Calu3 (cell line): ENCODE measurements at regions not wholly inside any gene's neighbourhood (a gene's known extent, or its start where the extent isn't known, plus 50 kb on each side); places are given as distances from the start of the nearest gene placed in this dataset.

Experiments used
- BruUV-seq: library from RNA; stranded (reverse); fragments of 400-500 nt; replicated peaks from 2 replicates; lab custom pipeline; 2021; lab: Mats Ljungman, UMichigan
- CTCF ChIA-PET: fragments of 300-600 bp; sonication (Branson Sonifier 250); formaldehyde crosslinking; loops from one replicate; lab custom pipeline; 2022; ENCODE audit warnings: antibody characterized with exemption; lab: Charles Lee
- DNase-seq: peaks from one replicate; pipeline ENCODE4 v3.0.0; 2022
- H3K27ac Mint-ChIP-seq: one replicate; pipeline ENCODE4 v1.8.0; 2022; ENCODE audit warnings: mixed read lengths; ENCODE audit not compliant: unreplicated experiment
- H3K27me3 Mint-ChIP-seq: one replicate; pipeline ENCODE4 v1.8.0; 2022; ENCODE audit warnings: mixed read lengths; ENCODE audit not compliant: unreplicated experiment
- H3K36me3 Mint-ChIP-seq: one replicate; pipeline ENCODE4 v1.8.0; 2022; ENCODE audit warnings: mild to moderate bottlenecking, moderate library complexity, mixed read lengths; ENCODE audit not compliant: insufficient read depth, unreplicated experiment
- H3K4me1 Mint-ChIP-seq: one replicate; pipeline ENCODE4 v1.8.0; 2022; ENCODE audit warnings: mild to moderate bottlenecking, low read depth, mixed read lengths; ENCODE audit not compliant: unreplicated experiment
- H3K4me3 Mint-ChIP-seq: one replicate; pipeline ENCODE4 v1.8.0; 2022; ENCODE audit warnings: mild to moderate bottlenecking, low read depth, moderate library complexity, mixed read lengths; ENCODE audit not compliant: unreplicated experiment
- H3K9me3 Mint-ChIP-seq: one replicate; pipeline ENCODE4 v1.8.0; 2022; ENCODE audit warnings: low read depth, mixed read lengths; ENCODE audit not compliant: unreplicated experiment
- CTCF ChIP-seq: fragments of 200-600 bp; IDR thresholded peaks from one replicate; pipeline ENCODE4 v1.8.0; 2022; ENCODE audit warnings: antibody characterized with exemption; ENCODE audit not compliant: unreplicated experiment
- intact Hi-C: fragments of 100-400 bp; cut with micrococcal nuclease; formaldehyde crosslinking; loops from one replicate; pipeline ENCODE4 v1.10.0; 2022; ENCODE audit not compliant: unreplicated experiment

- no peaks in the 10 kb centered on the region for H3K4me1 Mint-ChIP-seq
- intact Hi-C loops, result no loop called here
- H3K27ac Mint-ChIP-seq, result no peak overlapping the region
- no peak for TF ChIP-seq CTCF
- no peak for DNase-seq
- no peaks in the 10 kb centered on the region for H3K9me3 Mint-ChIP-seq
- no peaks in the 10 kb centered on the region for H3K36me3 Mint-ChIP-seq
- CTCF ChIA-PET, result no interaction called here
- no TSS peak for BruUV-seq
- H3K4me3 Mint-ChIP-seq, result no peak overlapping the region
- H3K27me3 Mint-ChIP-seq, result no peaks in the 10 kb centered on the region
Measured at GRCh38 chr15:39445931-39446330, 134.9 kb upstream of the THBS1 start.

- no peaks in the 10 kb centered on the region for H3K27me3 Mint-ChIP-seq
- no TSS peak for BruUV-seq
- no peak overlapping the region for H3K27ac Mint-ChIP-seq
- no peak for TF ChIP-seq CTCF
- H3K4me1 Mint-ChIP-seq, result no peaks in the 10 kb centered on the region
- H3K9me3 Mint-ChIP-seq, result no peaks in the 10 kb centered on the region
- intact Hi-C loops, result no loop called here
- CTCF ChIA-PET, result interaction anchor here (1.2 kb wide), 1 partner anchor 131 kb away, joined by 4 read pairs; no protein-coding TSS in a partner anchor
- no peaks in the 10 kb centered on the region for H3K36me3 Mint-ChIP-seq
- no peak overlapping the region for H3K4me3 Mint-ChIP-seq
- DNase-seq, result no peak
Measured at GRCh38 chr15:39447346-39447745, 133.5 kb upstream of the THBS1 start.

- H3K4me3 Mint-ChIP-seq, result no peak overlapping the region
- no peaks in the 10 kb centered on the region for H3K27me3 Mint-ChIP-seq
- H3K9me3 Mint-ChIP-seq, result no peaks in the 10 kb centered on the region
- H3K4me1 Mint-ChIP-seq, result no peaks in the 10 kb centered on the region
- no peak for TF ChIP-seq CTCF
- no peak overlapping the region for H3K27ac Mint-ChIP-seq
- no peak for DNase-seq
- no TSS peak for BruUV-seq
- CTCF ChIA-PET, result interaction anchor here (1.2 kb wide), 1 partner anchor 131 kb away, joined by 4 read pairs; no protein-coding TSS in a partner anchor
- intact Hi-C loops, result no loop called here
- H3K36me3 Mint-ChIP-seq, result no peaks in the 10 kb centered on the region
Measured at GRCh38 chr15:39447881-39448280, 133.0 kb upstream of the THBS1 start.

DNA sequence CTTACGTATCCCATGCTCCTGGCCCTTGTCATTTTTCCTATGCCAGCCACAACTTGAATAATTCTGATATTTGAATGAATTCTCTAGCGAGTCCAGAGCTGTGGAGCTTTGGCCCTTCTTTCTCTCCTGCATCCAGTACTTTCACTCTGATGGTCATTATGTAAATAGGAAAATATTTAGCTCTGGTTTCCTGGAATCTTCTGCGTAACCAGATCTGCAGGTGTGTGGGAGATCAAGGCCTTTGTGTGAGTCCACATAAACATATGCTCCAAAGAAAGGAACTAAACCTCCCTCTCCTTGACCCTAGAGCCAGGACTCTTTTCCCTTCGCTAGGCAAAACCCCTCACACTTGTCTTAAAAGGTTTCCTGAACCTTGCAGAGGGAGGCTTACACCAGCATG, 132.5 kb upstream of the THBS1 start:
- H3K4me3 Mint-ChIP-seq, result no peak overlapping the region
- DNase-seq, result no peak
- no peak overlapping the region for H3K27ac Mint-ChIP-seq
- intact Hi-C loops, result no loop called here
- BruUV-seq, result no TSS peak
- no peak for TF ChIP-seq CTCF
- H3K4me1 Mint-ChIP-seq, result no peaks in the 10 kb centered on the region
- no peaks in the 10 kb centered on the region for H3K27me3 Mint-ChIP-seq
- no peaks in the 10 kb centered on the region for H3K9me3 Mint-ChIP-seq
- CTCF ChIA-PET, result interaction anchor here (1.2 kb wide), 1 partner anchor 130 kb away, joined by 4 read pairs; no protein-coding TSS in a partner anchor
- H3K36me3 Mint-ChIP-seq, result no peaks in the 10 kb centered on the region
